CD4-positive, alpha-beta T cell (primary cell): ENCODE measurements at regions not wholly inside any gene's neighbourhood (a gene's known extent, or its start where the extent isn't known, plus 50 kb on each side); places are given as distances from the start of the nearest gene placed in this dataset.

Experiments
- ATAC-seq: fragments of 200-7000 bp; cut with Tn5 transposase; one replicate; pipeline ENCODE4 v1.10.0; 2022; ENCODE audit warnings: mild to moderate bottlenecking; ENCODE audit not compliant: poor library complexity
- CTCF ChIA-PET: fragments of 350-600 bp; sonication (Branson Sonifier 250); formaldehyde crosslinking; loops from one replicate; lab custom pipeline; 2021; ENCODE audit warnings: antibody characterized with exemption, inconsistent platforms; lab: Charles Lee
- POLR2A ChIA-PET: fragments of 350-600 bp; sonication (Branson Sonifier 250); formaldehyde crosslinking; loops from one replicate; lab custom pipeline; 2021; ENCODE audit warnings: antibody characterized with exemption, inconsistent platforms; lab: Charles Lee
- DNase-seq, 14 experiments: peaks; one replicate each; pipeline ENCODE4 v3.0.0-alpha.2; 2013 to 2020; ENCODE audit warnings: mixed read lengths in 2 of 14
- H3K27ac ChIP-seq, 2 donors: one replicate each; pipeline versions ENCODE4 v1.5.1 to v1.7.0; 2013; ENCODE audit warnings: low read length in 2 of 2, low read depth in 1 of 2, mild to moderate bottlenecking in 1 of 2
- H3K27me3 ChIP-seq, 2 experiments: 1 replicate in 1 of 2; 2 replicates in 1 of 2; pipeline versions ENCODE4 v1.6.1 to v1.7.0; 2013; ENCODE audit warnings: low read length in 2 of 2, control low read depth in 1 of 2, mild to moderate bottlenecking in 1 of 2, moderate library complexity in 1 of 2; ENCODE audit not compliant: insufficient read depth in 2 of 2, control insufficient read depth in 1 of 2
- H3K36me3 ChIP-seq: one replicate; pipeline ENCODE4 v1.6.1; 2013; ENCODE audit warnings: low read length, control low read depth; ENCODE audit not compliant: insufficient read depth
- H3K4me1 ChIP-seq: one replicate; pipeline ENCODE4 v1.6.1; 2013; ENCODE audit warnings: low read length, control low read depth; ENCODE audit not compliant: insufficient read depth
- H3K4me3 ChIP-seq: one replicate; pipeline ENCODE4 v1.5.1; 2013; ENCODE audit warnings: mild to moderate bottlenecking, low read length, moderate library complexity
- H3K9me3 ChIP-seq, 2 experiments: 1 replicate in 1 of 2; 2 replicates in 1 of 2; pipeline versions ENCODE4 v1.6.1 to v1.7.0; 2013; ENCODE audit warnings: low read length in 2 of 2, mild to moderate bottlenecking in 2 of 2, control low read depth in 1 of 2, moderate library complexity in 1 of 2; ENCODE audit not compliant: control insufficient read depth in 1 of 2, insufficient read depth in 1 of 2
- H3K27ac Mint-ChIP-seq: one replicate; pipeline ENCODE4 v1.8.0; 2020; ENCODE audit warnings: mixed read lengths
- H3K27me3 Mint-ChIP-seq: one replicate; pipeline ENCODE4 v1.8.0; 2021; ENCODE audit warnings: mixed read lengths
- H3K36me3 Mint-ChIP-seq: one replicate; pipeline ENCODE4 v1.8.0; 2021; ENCODE audit warnings: low read depth, mixed read lengths
- H3K4me1 Mint-ChIP-seq: one replicate; pipeline ENCODE4 v1.8.0; 2021; ENCODE audit warnings: low read depth, mixed read lengths
- H3K4me3 Mint-ChIP-seq: one replicate; pipeline ENCODE4 v1.8.0; 2020; ENCODE audit warnings: mild to moderate bottlenecking, mixed read lengths
- H3K9me3 Mint-ChIP-seq: one replicate; pipeline ENCODE4 v1.8.0; 2020; ENCODE audit warnings: mixed read lengths
- intact Hi-C, 2 experiments: fragments of 100-400 bp; cut with DNase I in 1 of 2; cut with micrococcal nuclease in 1 of 2; formaldehyde crosslinking; loops; one replicate each; pipeline versions ENCODE4 v1.15.1 to v1.9.0; 2023 to 2025; cut with DNase I, micrococcal nuclease
- TF ChIP-seq, protein P1 (sequence below): fragments of 200-600 bp; IDR thresholded peaks from one replicate; pipeline ENCODE4 v1.8.0; 2022; ENCODE audit warnings: antibody characterized with exemption, mild to moderate bottlenecking

DNA sequence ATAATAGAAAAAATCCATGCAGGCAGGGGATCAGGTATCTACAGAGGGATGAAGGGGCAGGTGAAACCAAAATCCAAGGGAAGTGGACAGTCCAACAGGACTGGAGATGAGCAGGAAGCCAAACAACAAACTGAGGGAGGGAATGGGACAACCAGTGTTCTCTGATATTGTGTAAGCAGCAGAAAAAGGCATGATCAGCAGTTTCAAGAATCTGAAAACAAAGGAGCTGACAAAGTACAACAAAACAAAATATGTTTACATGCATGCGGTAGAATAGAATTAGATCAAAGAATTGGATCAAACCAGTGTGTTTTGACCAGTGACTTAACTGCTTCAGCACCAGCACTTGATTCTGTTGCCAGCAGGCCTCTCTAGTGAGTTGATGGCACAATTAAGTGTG, 729.7 kb downstream of the RFPL4B start:
- H3K27me3 ChIP-seq = no peaks in the 10 kb centered on the region
- ATAC-seq = no peak
- ChIA-PET CTCF (no interaction called here), POLR2A (no interaction called here)
- H3K36me3 Mint-ChIP-seq = no peaks in the 10 kb centered on the region
- TF ChIP-seq, protein P1, sequence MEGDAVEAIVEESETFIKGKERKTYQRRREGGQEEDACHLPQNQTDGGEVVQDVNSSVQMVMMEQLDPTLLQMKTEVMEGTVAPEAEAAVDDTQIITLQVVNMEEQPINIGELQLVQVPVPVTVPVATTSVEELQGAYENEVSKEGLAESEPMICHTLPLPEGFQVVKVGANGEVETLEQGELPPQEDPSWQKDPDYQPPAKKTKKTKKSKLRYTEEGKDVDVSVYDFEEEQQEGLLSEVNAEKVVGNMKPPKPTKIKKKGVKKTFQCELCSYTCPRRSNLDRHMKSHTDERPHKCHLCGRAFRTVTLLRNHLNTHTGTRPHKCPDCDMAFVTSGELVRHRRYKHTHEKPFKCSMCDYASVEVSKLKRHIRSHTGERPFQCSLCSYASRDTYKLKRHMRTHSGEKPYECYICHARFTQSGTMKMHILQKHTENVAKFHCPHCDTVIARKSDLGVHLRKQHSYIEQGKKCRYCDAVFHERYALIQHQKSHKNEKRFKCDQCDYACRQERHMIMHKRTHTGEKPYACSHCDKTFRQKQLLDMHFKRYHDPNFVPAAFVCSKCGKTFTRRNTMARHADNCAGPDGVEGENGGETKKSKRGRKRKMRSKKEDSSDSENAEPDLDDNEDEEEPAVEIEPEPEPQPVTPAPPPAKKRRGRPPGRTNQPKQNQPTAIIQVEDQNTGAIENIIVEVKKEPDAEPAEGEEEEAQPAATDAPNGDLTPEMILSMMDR = no peak
- no peak overlapping the region for H3K4me3 ChIP-seq
- H3K27ac Mint-ChIP-seq = no peak overlapping the region
- intact Hi-C loops = no loop called here
- H3K4me1 Mint-ChIP-seq = no peaks in the 10 kb centered on the region
- H3K9me3 Mint-ChIP-seq = peaks cover 2% of the 10 kb centered on the region
- H3K4me3 Mint-ChIP-seq = no peak overlapping the region
- no peaks in the 10 kb centered on the region for H3K9me3 ChIP-seq
- H3K36me3 ChIP-seq = no peaks in the 10 kb centered on the region
- H3K27me3 Mint-ChIP-seq = no peaks in the 10 kb centered on the region
- H3K4me1 ChIP-seq = no peaks in the 10 kb centered on the region
- no peak overlapping the region for H3K27ac ChIP-seq
- no peak for DNase-seq

DNA sequence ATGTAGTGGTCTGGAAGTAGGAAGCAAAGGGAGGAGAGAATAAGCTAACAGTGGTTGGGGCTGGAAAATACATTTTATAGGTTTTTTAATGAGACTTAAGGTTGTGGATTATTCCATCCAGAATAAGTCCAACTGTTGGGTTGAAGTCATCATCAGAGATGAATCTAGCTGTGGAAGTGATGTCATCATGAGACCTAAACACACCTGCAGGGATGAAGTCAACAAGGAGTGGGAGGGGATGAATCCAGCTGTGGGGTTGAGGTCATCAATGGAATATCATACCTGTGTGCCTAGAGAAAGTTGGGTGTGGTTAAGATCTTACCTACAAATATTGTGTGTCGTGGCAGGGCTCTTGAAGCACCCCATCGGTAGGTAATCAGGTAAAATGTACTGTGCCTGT, 730.7 kb downstream of the RFPL4B start:
- no peaks in the 10 kb centered on the region for H3K4me1 ChIP-seq
- POLR2A ChIA-PET = no interaction called here
- no peak overlapping the region for H3K27ac ChIP-seq
- TF ChIP-seq, protein P1 = no peak
- no peak overlapping the region for H3K4me3 ChIP-seq
- H3K27me3 ChIP-seq = no peaks in the 10 kb centered on the region
- intact Hi-C loops = no loop called here
- Mint-ChIP-seq H3K36me3 (no peaks in the 10 kb centered on the region), H3K9me3 (peaks cover 2% of the 10 kb centered on the region), H3K27ac (no peak overlapping the region), H3K27me3 (no peaks in the 10 kb centered on the region), H3K4me1 (no peaks in the 10 kb centered on the region), H3K4me3 (no peak overlapping the region)
- DNase-seq = no peak
- no peak for ATAC-seq
- H3K9me3 ChIP-seq = no peaks in the 10 kb centered on the region
- CTCF ChIA-PET = interaction anchor here (0.7 kb wide), 1 partner anchor 147 kb away, joined by 4 read pairs; no protein-coding TSS in a partner anchor
- H3K36me3 ChIP-seq = no peaks in the 10 kb centered on the region

DNA sequence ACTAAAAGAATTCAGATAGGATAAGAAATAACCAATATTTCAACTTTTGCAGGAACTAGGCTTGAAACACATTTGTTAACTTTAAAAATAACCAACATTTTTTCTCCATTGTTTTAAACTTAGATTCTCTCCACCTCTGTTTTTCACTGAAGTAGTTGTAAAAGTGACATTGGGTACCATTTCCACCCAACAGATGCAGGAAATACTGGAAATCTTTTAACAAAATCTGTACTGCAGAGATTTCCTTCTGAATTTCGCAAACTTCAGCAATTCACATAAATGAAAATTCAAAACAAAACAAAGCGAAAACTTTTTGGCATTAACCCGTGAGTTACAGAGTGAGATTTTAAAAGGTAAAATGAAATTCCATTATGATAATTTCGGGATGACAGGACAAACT, 731.7 kb downstream of the RFPL4B start:
- no peak overlapping the region for H3K27ac Mint-ChIP-seq
- no peaks in the 10 kb centered on the region for H3K4me1 Mint-ChIP-seq
- Histone ChIP-seq H3K27ac (no peak overlapping the region), H3K9me3 (no peaks in the 10 kb centered on the region), H3K36me3 (no peaks in the 10 kb centered on the region), H3K27me3 (no peaks in the 10 kb centered on the region), H3K4me3 (no peak overlapping the region), H3K4me1 (no peaks in the 10 kb centered on the region)
- TF ChIP-seq, protein P1 = no peak
- H3K27me3 Mint-ChIP-seq = no peaks in the 10 kb centered on the region
- ChIA-PET CTCF (no interaction called here), POLR2A (no interaction called here)
- DNase-seq (no peak), ATAC-seq (no peak)
- intact Hi-C loops = no loop called here
- no peak overlapping the region for H3K4me3 Mint-ChIP-seq
- no peaks in the 10 kb centered on the region for H3K36me3 Mint-ChIP-seq
- H3K9me3 Mint-ChIP-seq = no peaks in the 10 kb centered on the region
